ENCODE measurements at regions not wholly inside any gene's neighbourhood (a gene's known extent, or its start where the extent isn't known, plus 50 kb on each side); places are given as distances from the start of the nearest gene placed in this dataset.

- no TSS peak for BruUV-seq (replicated peaks)
- Histone ChIP-seq H3K79me2 (ENCODE audit: control insufficient read depth, insufficient read depth, low read length) (no peaks in the 10 kb centered on the region), H3K4me1 (ENCODE audit: control insufficient read depth, extremely low read depth, insufficient read depth, low read length) (no peaks in the 10 kb centered on the region), H3K36me3 (ENCODE audit: control insufficient read depth in 2 of 2, extremely low read depth in 1 of 2, insufficient read depth in 2 of 2, low read length in 2 of 2) (no peaks in the 10 kb centered on the region), H3K27ac (ENCODE audit: insufficient read depth, low read depth, low read length) (no peak overlapping the region), H3K9ac (replicated peaks; ENCODE audit: extremely low read depth, insufficient read depth, low read length) (no peak overlapping the region), H3K27me3 (ENCODE audit: control insufficient read depth in 2 of 2, insufficient read depth in 2 of 2, low read length in 2 of 2) (no peaks in the 10 kb centered on the region), H3K9me3 (replicated peaks; ENCODE audit: control insufficient read depth, insufficient read depth, low read length) (no peaks in the 10 kb centered on the region), H2AFZ (ENCODE audit: low read depth, low read length) (no peak overlapping the region), H3K4me2 (ENCODE audit: insufficient read depth, low read length) (no peak overlapping the region), H4K20me1 (replicated peaks; ENCODE audit: control insufficient read depth, extremely low read depth, insufficient read depth, low read length) (no peaks in the 10 kb centered on the region), H3K4me3 (replicated peaks in 1 of 3; ENCODE audit: insufficient read depth in 1 of 3, low read depth in 1 of 3, low read length in 3 of 3) (no peak overlapping the region), H3K9me1 (replicated peaks; ENCODE audit: control insufficient read depth, extremely low read depth, insufficient read depth, low read length) (no peaks in the 10 kb centered on the region)
- intact Hi-C loops (cut with micrococcal nuclease) (no loop called here), dilution Hi-C loops (cut with MboI; ENCODE audit: extremely low pct_ligation_motif_present, low sequenced_read_pairs) (no loop called here)
- ChIA-PET POLR2A (no interaction called here), CTCF (no interaction called here)
- no peak for TF ChIP-seq GATA2 (IDR thresholded peaks at IDR 0.05; ENCODE audit: insufficient read depth, insufficient read length, low read depth, low read length)
- no peak for DNase-seq (ENCODE audit: low read depth, low spot score)
- no peak for FAIRE-seq
Observed at GRCh38 chr13:61797397-61797796, 381.7 kb upstream of the PCDH20 start.

- Histone ChIP-seq H3K9ac (replicated peaks; ENCODE audit: extremely low read depth, insufficient read depth, low read length) (no peak overlapping the region), H3K36me3 (ENCODE audit: control insufficient read depth in 2 of 2, extremely low read depth in 1 of 2, insufficient read depth in 2 of 2, low read length in 2 of 2) (no peaks in the 10 kb centered on the region), H3K27ac (ENCODE audit: insufficient read depth, low read depth, low read length) (no peak overlapping the region), H3K4me1 (ENCODE audit: control insufficient read depth, extremely low read depth, insufficient read depth, low read length) (no peaks in the 10 kb centered on the region), H3K9me3 (replicated peaks; ENCODE audit: control insufficient read depth, insufficient read depth, low read length) (no peaks in the 10 kb centered on the region), H4K20me1 (replicated peaks; ENCODE audit: control insufficient read depth, extremely low read depth, insufficient read depth, low read length) (no peaks in the 10 kb centered on the region), H2AFZ (ENCODE audit: low read depth, low read length) (no peak overlapping the region), H3K9me1 (replicated peaks; ENCODE audit: control insufficient read depth, extremely low read depth, insufficient read depth, low read length) (no peaks in the 10 kb centered on the region), H3K4me2 (ENCODE audit: insufficient read depth, low read length) (no peak overlapping the region), H3K27me3 (ENCODE audit: control insufficient read depth in 2 of 2, insufficient read depth in 2 of 2, low read length in 2 of 2) (no peaks in the 10 kb centered on the region), H3K4me3 (replicated peaks in 1 of 3; ENCODE audit: insufficient read depth in 1 of 3, low read depth in 1 of 3, low read length in 3 of 3) (no peak overlapping the region), H3K79me2 (ENCODE audit: control insufficient read depth, insufficient read depth, low read length) (no peaks in the 10 kb centered on the region)
- BruUV-seq (replicated peaks), result no TSS peak
- DNase-seq (ENCODE audit: low read depth, low spot score) (no peak), FAIRE-seq (no peak)
- ChIA-PET POLR2A (no interaction called here), CTCF (no interaction called here)
- dilution Hi-C loops (cut with MboI; ENCODE audit: extremely low pct_ligation_motif_present, low sequenced_read_pairs) (no loop called here), intact Hi-C loops (cut with micrococcal nuclease) (no loop called here)
- no peak for TF ChIP-seq POLR2A (IDR thresholded peaks at IDR 0.05; ENCODE audit: low read depth, low read length)
Observed at GRCh38 chr13:61795580-61795979, 379.9 kb upstream of the PCDH20 start.

- intact Hi-C loops (cut with micrococcal nuclease), result no loop called here
- no peak for FAIRE-seq
- POLR2A ChIA-PET, result no interaction called here
- dilution Hi-C loops (cut with MboI; ENCODE audit: extremely low pct_ligation_motif_present, low sequenced_read_pairs), result no loop called here
- Histone ChIP-seq H3K27me3 (ENCODE audit: control insufficient read depth in 2 of 2, insufficient read depth in 2 of 2, low read length in 2 of 2) (no peaks in the 10 kb centered on the region), H3K27ac (ENCODE audit: insufficient read depth, low read depth, low read length) (no peak overlapping the region), H3K4me3 (replicated peaks in 1 of 3; ENCODE audit: insufficient read depth in 1 of 3, low read depth in 1 of 3, low read length in 3 of 3) (no peak overlapping the region), H3K9ac (replicated peaks; ENCODE audit: extremely low read depth, insufficient read depth, low read length) (no peak overlapping the region), H3K4me2 (ENCODE audit: insufficient read depth, low read length) (no peak overlapping the region), H3K4me1 (ENCODE audit: control insufficient read depth, extremely low read depth, insufficient read depth, low read length) (no peaks in the 10 kb centered on the region), H3K36me3 (ENCODE audit: control insufficient read depth in 2 of 2, extremely low read depth in 1 of 2, insufficient read depth in 2 of 2, low read length in 2 of 2) (no peaks in the 10 kb centered on the region), H3K9me3 (replicated peaks; ENCODE audit: control insufficient read depth, insufficient read depth, low read length) (no peaks in the 10 kb centered on the region), H4K20me1 (replicated peaks; ENCODE audit: control insufficient read depth, extremely low read depth, insufficient read depth, low read length) (no peaks in the 10 kb centered on the region), H3K9me1 (replicated peaks; ENCODE audit: control insufficient read depth, extremely low read depth, insufficient read depth, low read length) (no peaks in the 10 kb centered on the region), H3K79me2 (ENCODE audit: control insufficient read depth, insufficient read depth, low read length) (no peaks in the 10 kb centered on the region), H2AFZ (ENCODE audit: low read depth, low read length) (no peak overlapping the region)
- CTCF ChIA-PET, result no interaction called here
- BruUV-seq (replicated peaks), result no TSS peak
- DNase-seq (ENCODE audit: low read depth, low spot score), result no peak
- TF ChIP-seq MAX (IDR thresholded peaks at IDR 0.05; ENCODE audit: insufficient read depth, insufficient read length), result no peak
Observed at GRCh38 chr13:61779456-61779855, 363.8 kb upstream of the PCDH20 start.

Measured in endothelial cell of umbilical vein (primary cell).